ENCODE measurements at regions not wholly inside any gene's neighbourhood (a gene's known extent, or its start where the extent isn't known, plus 50 kb on each side); places are given as distances from the start of the nearest gene placed in this dataset.

- no peaks in the 10 kb centered on the region for H3K4me1 ChIP-seq (ENCODE audit: control insufficient read depth in 3 of 3, insufficient read depth in 3 of 3, low read length in 3 of 3)
- peaks cover 0 to 12% (median 0%) of the 10 kb centered on the region in 3 donors for H3K27me3 ChIP-seq (ENCODE audit: control insufficient read depth in 3 of 3, insufficient read depth in 3 of 3, low read length in 3 of 3)
- no peak overlapping the region for H3K4me3 ChIP-seq (ENCODE audit: low read length in 3 of 3)
- H3K9ac ChIP-seq (ENCODE audit: low read depth in 1 of 3, low read length in 3 of 3) = no peak overlapping the region
- H3K36me3 ChIP-seq (ENCODE audit: control insufficient read depth in 3 of 3, insufficient read depth in 3 of 3, low read length in 3 of 3) = no peaks in the 10 kb centered on the region
- H3K9me3 ChIP-seq (ENCODE audit: control insufficient read depth in 3 of 3, low read length in 3 of 3) = no peaks in the 10 kb centered on the region
- no peak overlapping the region for H3K27ac ChIP-seq (ENCODE audit: low read depth, low read length)
Observed at GRCh38 chr11:76282811-76283595, 76.7 kb upstream of the WNT11 start.

GRCh38 chr11:76282172-76282571, 75.9 kb upstream of the WNT11 start:
- H3K4me3 ChIP-seq (ENCODE audit: low read length in 3 of 3) = no peak overlapping the region
- H3K27ac ChIP-seq (ENCODE audit: low read depth, low read length) = no peak overlapping the region
- H3K9ac ChIP-seq (ENCODE audit: low read depth in 1 of 3, low read length in 3 of 3) = no peak overlapping the region
- no peaks in the 10 kb centered on the region for H3K4me1 ChIP-seq (ENCODE audit: control insufficient read depth in 3 of 3, insufficient read depth in 3 of 3, low read length in 3 of 3)
- peaks cover 0 to 12% (median 0%) of the 10 kb centered on the region in 3 donors for H3K27me3 ChIP-seq (ENCODE audit: control insufficient read depth in 3 of 3, insufficient read depth in 3 of 3, low read length in 3 of 3)
- no peaks in the 10 kb centered on the region for H3K36me3 ChIP-seq (ENCODE audit: control insufficient read depth in 3 of 3, insufficient read depth in 3 of 3, low read length in 3 of 3)
- H3K9me3 ChIP-seq (ENCODE audit: control insufficient read depth in 3 of 3, low read length in 3 of 3) = no peaks in the 10 kb centered on the region

- no peak overlapping the region for H3K27ac ChIP-seq (ENCODE audit: low read depth, low read length)
- H3K4me1 ChIP-seq (ENCODE audit: control insufficient read depth in 3 of 3, insufficient read depth in 3 of 3, low read length in 3 of 3) = peaks cover 0 to 2% (median 0%) of the 10 kb centered on the region in 3 donors
- no peaks in the 10 kb centered on the region for H3K9me3 ChIP-seq (ENCODE audit: control insufficient read depth in 3 of 3, low read length in 3 of 3)
- no peak overlapping the region for H3K9ac ChIP-seq (ENCODE audit: low read depth in 1 of 3, low read length in 3 of 3)
- peaks cover 0 to 12% (median 0%) of the 10 kb centered on the region in 3 donors for H3K27me3 ChIP-seq (ENCODE audit: control insufficient read depth in 3 of 3, insufficient read depth in 3 of 3, low read length in 3 of 3)
- H3K4me3 ChIP-seq (ENCODE audit: low read length in 3 of 3) = no peak overlapping the region
- no peaks in the 10 kb centered on the region for H3K36me3 ChIP-seq (ENCODE audit: control insufficient read depth in 3 of 3, insufficient read depth in 3 of 3, low read length in 3 of 3)
Observed at GRCh38 chr11:76281558-76281906, 75.2 kb upstream of the WNT11 start.

GRCh38 chr11:76280882-76281557, 74.7 kb upstream of the WNT11 start:
- no peaks in the 10 kb centered on the region for H3K36me3 ChIP-seq (ENCODE audit: control insufficient read depth in 3 of 3, insufficient read depth in 3 of 3, low read length in 3 of 3)
- H3K4me3 ChIP-seq (ENCODE audit: low read length in 3 of 3) = no peak overlapping the region
- peaks cover 0 to 5% (median 2%) of the 10 kb centered on the region in 3 donors for H3K4me1 ChIP-seq (ENCODE audit: control insufficient read depth in 3 of 3, insufficient read depth in 3 of 3, low read length in 3 of 3)
- H3K9me3 ChIP-seq (ENCODE audit: control insufficient read depth in 3 of 3, low read length in 3 of 3) = no peaks in the 10 kb centered on the region
- H3K27ac ChIP-seq (ENCODE audit: low read depth, low read length) = no peak overlapping the region
- H3K9ac ChIP-seq (ENCODE audit: low read depth in 1 of 3, low read length in 3 of 3) = peak overlapping the region in 1 of 3 donors; percentile 25
- H3K27me3 ChIP-seq (ENCODE audit: control insufficient read depth in 3 of 3, insufficient read depth in 3 of 3, low read length in 3 of 3) = peaks cover 0 to 12% (median 0%) of the 10 kb centered on the region in 3 donors

- Histone ChIP-seq H3K27me3 (ENCODE audit: control insufficient read depth in 3 of 3, insufficient read depth in 3 of 3, low read length in 3 of 3) (peaks cover 0 to 8% (median 0%) of the 10 kb centered on the region in 3 donors), H3K27ac (ENCODE audit: low read depth, low read length) (no peak overlapping the region), H3K9ac (ENCODE audit: low read depth in 1 of 3, low read length in 3 of 3) (no peak overlapping the region), H3K9me3 (ENCODE audit: control insufficient read depth in 3 of 3, low read length in 3 of 3) (no peaks in the 10 kb centered on the region), H3K4me1 (ENCODE audit: control insufficient read depth in 3 of 3, insufficient read depth in 3 of 3, low read length in 3 of 3) (peaks cover 0 to 5% (median 2%) of the 10 kb centered on the region in 3 donors), H3K4me3 (ENCODE audit: low read length in 3 of 3) (no peak overlapping the region), H3K36me3 (ENCODE audit: control insufficient read depth in 3 of 3, insufficient read depth in 3 of 3, low read length in 3 of 3) (no peaks in the 10 kb centered on the region)
Observed at GRCh38 chr11:76280151-76280881, 74.0 kb upstream of the WNT11 start.

- Histone ChIP-seq H3K4me3 (ENCODE audit: low read length in 3 of 3) (no peak overlapping the region), H3K27me3 (ENCODE audit: control insufficient read depth in 3 of 3, insufficient read depth in 3 of 3, low read length in 3 of 3) (peaks cover 0 to 8% (median 0%) of the 10 kb centered on the region in 3 donors), H3K9me3 (ENCODE audit: control insufficient read depth in 3 of 3, low read length in 3 of 3) (peaks cover 0 to 2% (median 0%) of the 10 kb centered on the region in 3 donors), H3K9ac (ENCODE audit: low read depth in 1 of 3, low read length in 3 of 3) (no peak overlapping the region), H3K36me3 (ENCODE audit: control insufficient read depth in 3 of 3, insufficient read depth in 3 of 3, low read length in 3 of 3) (no peaks in the 10 kb centered on the region), H3K4me1 (ENCODE audit: control insufficient read depth in 3 of 3, insufficient read depth in 3 of 3, low read length in 3 of 3) (peaks cover 0 to 5% (median 2%) of the 10 kb centered on the region in 3 donors), H3K27ac (ENCODE audit: low read depth, low read length) (no peak overlapping the region)
Observed at GRCh38 chr11:76279646-76280045, 73.3 kb upstream of the WNT11 start.

- H3K36me3 ChIP-seq (ENCODE audit: control insufficient read depth in 3 of 3, insufficient read depth in 3 of 3, low read length in 3 of 3) = no peaks in the 10 kb centered on the region
- no peak overlapping the region for H3K9ac ChIP-seq (ENCODE audit: low read depth in 1 of 3, low read length in 3 of 3)
- peaks cover 0 to 5% (median 2%) of the 10 kb centered on the region in 3 donors for H3K4me1 ChIP-seq (ENCODE audit: control insufficient read depth in 3 of 3, insufficient read depth in 3 of 3, low read length in 3 of 3)
- H3K27me3 ChIP-seq (ENCODE audit: control insufficient read depth in 3 of 3, insufficient read depth in 3 of 3, low read length in 3 of 3) = peaks cover 0 to 8% (median 0%) of the 10 kb centered on the region in 3 donors
- H3K27ac ChIP-seq (ENCODE audit: low read depth, low read length) = no peak overlapping the region
- no peak overlapping the region for H3K4me3 ChIP-seq (ENCODE audit: low read length in 3 of 3)
- peaks cover 0 to 4% (median 0%) of the 10 kb centered on the region in 3 donors for H3K9me3 ChIP-seq (ENCODE audit: control insufficient read depth in 3 of 3, low read length in 3 of 3)
Observed at GRCh38 chr11:76279038-76279437, 72.7 kb upstream of the WNT11 start.

GRCh38 chr11:76278526-76278925, 72.2 kb upstream of the WNT11 start:
- H3K27ac ChIP-seq (ENCODE audit: low read depth, low read length) = no peak overlapping the region
- H3K4me1 ChIP-seq (ENCODE audit: control insufficient read depth in 3 of 3, insufficient read depth in 3 of 3, low read length in 3 of 3) = peaks cover 0 to 5% (median 2%) of the 10 kb centered on the region in 3 donors
- H3K36me3 ChIP-seq (ENCODE audit: control insufficient read depth in 3 of 3, insufficient read depth in 3 of 3, low read length in 3 of 3) = no peaks in the 10 kb centered on the region
- peaks cover 0 to 8% (median 0%) of the 10 kb centered on the region in 3 donors for H3K27me3 ChIP-seq (ENCODE audit: control insufficient read depth in 3 of 3, insufficient read depth in 3 of 3, low read length in 3 of 3)
- H3K4me3 ChIP-seq (ENCODE audit: low read length in 3 of 3) = no peak overlapping the region
- peaks cover 0 to 4% (median 0%) of the 10 kb centered on the region in 3 donors for H3K9me3 ChIP-seq (ENCODE audit: control insufficient read depth in 3 of 3, low read length in 3 of 3)
- no peak overlapping the region for H3K9ac ChIP-seq (ENCODE audit: low read depth in 1 of 3, low read length in 3 of 3)

GRCh38 chr11:76277298-76278175, 71.2 kb upstream of the WNT11 start:
- H3K9me3 ChIP-seq (ENCODE audit: control insufficient read depth in 3 of 3, low read length in 3 of 3) = peaks cover 0 to 4% (median 0%) of the 10 kb centered on the region in 3 donors

More at GRCh38 chr11:76277298-76278175, 71.2 kb upstream of the WNT11 start:
- H3K4me1 ChIP-seq (ENCODE audit: control insufficient read depth in 3 of 3, insufficient read depth in 3 of 3, low read length in 3 of 3) = peaks cover 0 to 5% (median 2%) of the 10 kb centered on the region in 3 donors
- peaks cover 0 to 8% (median 0%) of the 10 kb centered on the region in 3 donors for H3K27me3 ChIP-seq (ENCODE audit: control insufficient read depth in 3 of 3, insufficient read depth in 3 of 3, low read length in 3 of 3)
- no peak overlapping the region for H3K9ac ChIP-seq (ENCODE audit: low read depth in 1 of 3, low read length in 3 of 3)
- H3K27ac ChIP-seq (ENCODE audit: low read depth, low read length) = no peak overlapping the region
- no peak overlapping the region for H3K4me3 ChIP-seq (ENCODE audit: low read length in 3 of 3)
- no peaks in the 10 kb centered on the region for H3K36me3 ChIP-seq (ENCODE audit: control insufficient read depth in 3 of 3, insufficient read depth in 3 of 3, low read length in 3 of 3)

Measured in skeletal muscle tissue (tissue), 3 donors.